NCI-H146 treated with DMSO at 0.1 percent for 48 hours (cell line): ENCODE measurements at regions not wholly inside any gene's neighbourhood (a gene's known extent, or its start where the extent isn't known, plus 50 kb on each side); places are given as distances from the start of the nearest gene placed in this dataset.
"Not testable (repeated sequence)": the region's sequence is repeated elsewhere in the genome, so short reads cannot be mapped to it uniquely, and the experiment has no call there.

Experiments
- DNase-seq: peaks from one replicate; lab custom pipeline; 2025; ENCODE audit not compliant: unreplicated experiment; lab: John Stamatoyannopoulos, UW

GRCh38 chr5:25764733-25765132, 1120.0 kb upstream of the CDH10 start:
- DNase-seq, result no peak

- DNase-seq, result no peak
These were observed 1119.0 kb upstream of the CDH10 start for GRCh38 chr5:25763781-25764180.

DNA sequence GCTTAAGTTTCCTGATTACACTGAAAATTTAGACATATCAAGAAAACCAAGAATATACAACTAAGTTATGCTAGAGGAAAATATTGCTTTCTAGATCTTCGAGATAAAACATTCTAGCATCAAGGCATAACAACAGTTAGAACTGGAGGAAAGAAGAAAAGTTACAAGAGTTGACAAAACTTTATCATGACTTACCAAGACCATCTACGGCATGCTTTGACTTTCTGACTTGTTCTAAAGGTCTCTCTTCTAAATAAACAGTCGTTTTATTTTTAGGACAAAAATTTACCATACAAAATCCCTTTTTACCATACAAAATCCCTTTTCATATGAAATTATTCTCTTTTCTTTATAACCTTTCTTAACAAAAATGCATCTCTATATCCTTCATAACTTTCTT, 1110.1 kb upstream of the CDH10 start:
- DNase-seq, result no peak

GRCh38 chr5:25744908-25745307, 1100.1 kb upstream of the CDH10 start:
- DNase-seq, result no peak

DNA sequence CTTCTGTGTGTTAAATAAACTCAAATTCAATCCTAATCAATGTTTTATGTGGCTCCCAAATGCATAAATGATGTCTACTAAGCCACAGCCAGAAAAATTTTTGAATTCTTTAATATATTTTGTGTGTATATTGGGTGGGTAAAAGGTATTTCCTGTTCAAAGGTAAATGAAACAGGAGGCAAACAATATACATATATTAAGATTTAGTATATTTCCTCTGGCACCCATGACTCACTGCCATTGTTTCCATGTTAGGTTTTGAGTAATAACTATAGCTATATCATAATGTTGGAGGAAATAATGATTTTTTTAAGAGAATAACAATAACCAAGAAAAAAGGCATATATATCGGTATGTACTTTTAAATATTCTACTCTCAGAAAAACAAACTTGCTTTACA, 1071.9 kb upstream of the CDH10 start:
- no peak for DNase-seq

- DNase-seq, result peak; percentile 13
These were observed 1068.5 kb upstream of the CDH10 start for GRCh38 chr5:25713259-25713658.

GRCh38 chr5:25707093-25707492, 1062.3 kb upstream of the CDH10 start:
- DNase-seq, result no peak

DNA sequence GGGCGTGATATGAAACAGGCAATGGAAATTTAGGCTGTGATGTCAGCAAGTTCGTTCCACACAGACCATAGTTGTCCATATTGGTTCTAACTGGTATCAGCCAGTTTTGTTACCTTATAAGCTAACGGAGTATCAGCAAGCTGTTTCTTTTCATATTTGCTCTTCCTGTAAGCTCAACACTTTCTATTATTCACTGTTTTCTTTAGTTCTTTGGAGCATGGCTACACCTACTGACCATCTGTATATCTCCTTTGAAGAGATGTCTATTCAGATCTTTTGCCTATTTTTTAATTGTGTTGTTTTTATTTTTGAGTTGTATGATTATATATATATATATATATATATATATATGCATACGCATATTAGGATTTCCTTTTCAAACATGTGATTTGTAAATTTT, 1057.2 kb upstream of the CDH10 start:
- no peak for DNase-seq

DNA sequence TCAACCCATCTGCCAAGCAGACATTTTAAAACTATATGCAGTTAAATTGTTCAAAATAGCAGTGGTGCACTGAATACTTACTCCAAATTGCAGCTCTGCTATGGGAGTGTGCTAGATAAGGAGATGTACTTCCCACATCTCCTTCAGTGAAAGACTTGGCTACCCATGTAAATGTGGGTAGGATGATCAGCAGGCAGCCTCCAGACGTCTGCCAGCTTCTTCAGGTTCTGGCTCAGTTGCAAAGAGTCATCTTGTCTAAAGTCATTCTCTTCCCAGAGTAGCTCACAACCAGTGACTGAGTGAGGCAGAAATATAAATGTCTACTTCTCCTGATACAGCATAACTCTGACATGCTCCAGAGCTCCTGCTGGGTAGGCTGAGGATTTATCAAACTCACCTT, 1050.0 kb upstream of the CDH10 start:
- no peak for DNase-seq

DNA sequence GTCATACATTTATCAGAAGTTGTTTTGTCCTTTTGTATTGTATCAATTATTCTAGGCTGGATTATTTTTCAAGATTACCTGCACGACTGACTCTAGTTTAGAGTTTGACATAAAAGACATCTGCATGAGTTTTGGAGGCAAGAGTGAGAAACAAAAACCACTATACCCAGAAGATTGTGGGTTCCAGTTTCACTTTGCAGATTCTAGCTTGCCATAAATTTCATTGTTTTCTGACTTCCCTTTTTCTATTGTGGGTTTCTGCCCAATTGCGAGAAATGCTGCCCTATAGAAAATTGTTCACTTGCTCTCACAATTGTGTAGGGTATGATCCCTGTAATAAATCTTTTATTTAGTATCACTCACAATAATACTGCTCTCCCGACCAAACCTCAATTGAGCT, 1043.4 kb upstream of the CDH10 start:
- DNase-seq, result no peak

DNA sequence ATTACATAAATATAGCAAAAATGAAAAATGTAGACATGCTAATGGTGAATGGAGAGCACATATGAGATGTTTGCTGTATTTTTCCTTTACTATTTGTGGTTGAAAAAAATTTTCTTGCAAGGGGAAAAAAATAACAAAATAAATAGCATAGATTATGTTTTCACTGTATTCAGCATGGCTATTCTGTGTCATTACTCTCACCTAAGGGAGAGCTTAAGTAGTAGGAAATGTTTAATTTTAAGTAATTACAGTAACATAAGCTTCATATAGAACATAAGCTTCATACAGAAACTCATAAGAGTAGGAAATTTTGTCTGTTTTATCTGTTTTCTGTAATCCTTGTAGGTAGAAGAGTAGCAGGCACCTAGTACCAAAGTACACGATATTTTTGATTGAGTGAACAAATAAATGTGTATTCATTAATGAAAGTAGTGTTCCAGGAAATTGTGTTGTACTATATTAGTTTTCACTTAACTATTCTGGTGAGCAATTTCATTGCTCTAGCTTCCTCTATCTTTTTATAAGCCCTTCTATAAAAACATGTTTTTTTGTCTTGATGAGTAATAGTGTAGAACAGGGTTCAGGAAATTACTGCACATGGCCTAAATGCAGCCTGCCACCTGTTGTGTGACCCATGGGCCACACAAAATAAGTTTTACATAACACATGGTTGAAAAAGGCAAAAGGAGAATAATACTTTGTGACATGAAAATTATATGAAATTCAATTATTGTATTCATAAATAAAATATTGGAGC, 1025.0 kb upstream of the CDH10 start:
- DNase-seq, result no peak

- DNase-seq, result no peak
These were observed 1017.8 kb upstream of the CDH10 start for GRCh38 chr5:25662610-25663009.

- DNase-seq, result not testable (repeated sequence)
These were observed 1005.5 kb upstream of the CDH10 start for GRCh38 chr5:25650316-25650715.

DNA sequence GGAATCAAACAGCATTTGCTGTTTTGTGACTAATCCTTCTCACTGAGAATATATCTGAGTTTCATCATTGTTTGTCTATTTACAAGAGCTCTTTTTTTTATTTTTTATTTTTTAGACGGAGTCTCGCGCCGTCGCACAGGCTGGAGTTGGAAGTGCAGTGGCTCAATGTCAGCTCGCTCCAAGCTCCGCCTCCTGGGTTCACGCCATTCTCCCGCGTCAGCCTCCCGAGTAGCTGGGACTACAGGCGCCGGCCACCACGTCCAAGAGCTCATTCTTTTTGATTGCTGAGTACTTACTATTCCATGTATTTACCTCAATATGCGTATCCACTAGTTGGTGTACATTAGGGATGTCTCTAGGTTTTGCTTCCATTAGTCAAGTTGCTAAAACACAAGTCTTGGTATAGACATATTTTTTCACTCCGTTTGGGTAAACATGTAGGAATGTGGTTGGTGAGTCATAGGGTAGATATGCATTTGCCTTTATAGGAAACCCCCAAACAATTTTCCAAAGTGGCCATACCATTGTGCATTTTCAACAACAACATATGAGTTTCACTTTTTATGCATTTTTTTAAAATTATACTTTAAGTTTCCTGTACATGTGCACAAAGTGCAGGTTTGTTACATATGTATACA, 1005.0 kb upstream of the CDH10 start:
- no peak for DNase-seq

DNA sequence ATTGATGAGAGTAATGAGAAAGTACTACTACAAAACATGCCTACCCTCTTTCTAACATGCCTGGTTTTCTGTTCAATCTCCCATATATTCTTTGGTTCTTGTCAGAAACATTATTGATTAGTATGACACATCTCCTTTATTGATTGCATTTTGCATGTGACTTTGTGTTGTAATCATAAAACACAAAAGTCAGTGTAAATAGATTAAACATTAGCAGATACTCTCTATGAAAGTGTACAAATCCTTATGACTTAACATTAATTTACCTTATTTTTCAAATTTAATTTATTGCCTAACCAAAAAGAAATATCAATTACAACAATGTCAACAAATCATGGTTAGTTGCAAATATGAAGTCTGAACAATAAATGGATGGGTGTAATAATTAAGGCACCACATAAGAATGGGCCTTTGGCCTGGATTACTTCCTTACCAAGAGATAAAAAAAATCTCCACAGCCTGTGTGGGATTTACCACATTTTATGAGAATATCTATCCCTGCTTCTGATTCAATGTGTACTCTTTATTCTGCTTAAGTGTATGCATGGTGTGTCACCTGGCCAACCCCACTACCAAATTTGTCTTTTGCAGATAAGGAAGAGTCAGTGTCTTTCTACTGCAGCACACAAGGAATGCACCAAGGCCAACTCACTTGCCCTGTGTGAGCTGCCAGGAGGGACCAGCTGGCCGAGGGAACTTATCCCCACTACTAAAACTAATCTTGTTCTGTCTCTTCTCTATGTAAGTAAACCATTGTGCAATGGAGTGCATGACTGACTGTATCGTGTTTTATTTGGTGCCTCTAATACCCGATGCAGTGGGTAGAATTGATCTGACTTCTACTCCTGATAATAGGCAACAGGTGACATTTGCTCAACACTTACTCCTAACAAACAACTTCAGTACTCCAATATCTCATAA, 1001.9 kb upstream of the CDH10 start:
- DNase-seq, result no peak

DNA sequence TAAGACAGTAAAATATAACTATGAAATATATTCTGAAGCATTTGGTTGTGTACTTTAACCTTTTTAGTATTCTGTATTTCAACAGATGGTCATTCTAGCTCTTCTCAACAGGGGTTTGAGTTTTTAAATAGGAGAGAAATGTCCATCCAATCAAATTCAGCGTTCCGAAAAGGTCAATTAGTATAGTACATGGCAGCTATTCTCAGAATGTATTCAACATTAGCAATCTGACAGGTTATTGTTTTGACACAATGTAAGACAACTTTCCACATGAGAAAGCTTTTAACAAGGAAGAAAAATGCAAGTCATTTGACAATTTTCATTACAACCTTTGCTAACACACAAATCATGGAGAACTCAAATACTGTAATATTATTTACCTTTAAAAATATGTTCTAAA, 996.3 kb upstream of the CDH10 start:
- DNase-seq, result no peak

GRCh38 chr5:25619273-25619672, 974.5 kb upstream of the CDH10 start:
- no peak for DNase-seq

DNA sequence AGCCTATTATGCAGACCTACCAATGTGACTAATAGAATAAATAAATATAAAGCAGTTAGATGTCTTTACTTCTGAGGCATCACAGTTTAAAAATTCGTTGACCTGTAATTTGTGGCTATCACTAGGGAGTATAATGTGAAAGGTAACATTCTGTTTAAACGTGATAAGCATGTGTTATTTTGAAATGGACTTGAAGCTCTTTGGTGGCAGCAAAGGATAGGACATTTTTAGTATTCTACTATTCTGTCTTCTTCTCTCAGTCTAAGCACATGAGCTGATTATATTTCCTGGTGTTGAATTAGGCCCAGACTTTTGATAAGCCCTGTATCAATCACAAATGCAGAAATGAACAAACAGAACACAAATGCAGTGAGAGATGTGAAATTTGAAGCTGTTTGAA, 974.0 kb upstream of the CDH10 start:
- no peak for DNase-seq

DNA sequence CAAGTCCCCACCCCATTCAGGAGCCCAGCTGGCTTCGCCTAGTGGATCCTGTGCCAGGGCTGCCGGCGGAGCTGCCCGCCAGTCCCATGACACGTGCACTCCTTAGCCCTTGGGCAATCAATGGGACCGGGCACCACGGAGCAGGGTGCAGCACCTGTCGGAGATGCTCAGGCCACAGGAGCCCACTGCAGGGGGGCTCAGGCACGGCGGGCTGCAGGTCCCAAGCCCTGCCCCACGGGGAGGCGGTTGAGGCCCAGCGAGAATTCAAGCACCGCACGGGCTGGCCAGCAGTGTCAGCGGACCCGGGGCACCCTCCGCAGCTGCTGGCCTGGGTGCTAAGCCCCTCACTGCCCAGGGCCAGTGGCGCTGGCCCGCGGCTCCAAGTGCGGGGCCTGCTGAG, 969.7 kb upstream of the CDH10 start:
- no peak for DNase-seq

DNA sequence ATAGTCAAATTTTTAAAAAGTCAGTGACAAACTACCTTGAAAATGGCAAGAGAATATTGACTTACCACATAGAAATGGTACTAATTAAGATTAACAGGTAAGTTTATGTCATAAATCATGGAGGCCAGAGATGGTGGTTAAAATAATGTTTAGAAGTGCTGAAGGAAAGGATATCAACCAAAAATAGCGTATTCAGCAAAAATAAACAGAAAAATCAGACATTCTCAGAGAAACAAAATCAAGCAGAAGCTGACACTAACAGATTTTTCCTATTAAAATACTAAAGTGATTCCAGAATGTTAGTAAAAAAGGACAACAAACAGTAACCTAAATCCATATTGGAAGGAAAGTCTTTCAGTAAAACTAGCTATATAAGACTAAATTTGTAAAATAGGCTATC, 959.9 kb upstream of the CDH10 start:
- DNase-seq, result no peak

GRCh38 chr5:25579111-25579510, 934.3 kb upstream of the CDH10 start:
- no peak for DNase-seq

DNA sequence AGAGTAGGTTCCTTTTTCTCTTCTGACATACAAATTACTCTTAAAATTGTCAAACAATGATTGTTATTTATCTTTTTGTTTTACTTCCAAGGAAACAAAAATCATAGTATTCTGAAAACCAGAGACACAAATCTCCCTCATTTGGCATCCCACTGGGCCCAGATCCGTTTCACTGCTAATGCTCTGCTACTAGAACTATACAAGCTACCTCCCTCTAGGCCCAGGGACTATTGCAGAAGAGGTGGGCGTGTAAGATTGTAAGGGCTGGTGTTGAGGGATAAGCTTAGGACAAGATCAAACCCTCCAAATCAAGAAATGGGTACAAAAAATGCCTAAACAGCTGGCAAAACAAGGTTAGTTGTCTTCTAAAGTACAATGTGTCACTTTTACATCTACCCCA, 928.9 kb upstream of the CDH10 start:
- DNase-seq, result no peak
